ENCODE measurements at regions not wholly inside any gene's neighbourhood (a gene's known extent, or its start where the extent isn't known, plus 50 kb on each side); places are given as distances from the start of the nearest gene placed in this dataset.
A peak's percentile ranks its signal among the peaks of the same experiment; 100 is the strongest.

GRCh38 chr17:53426505-53426904, 396.2 kb upstream of the KIF2B start:
- Histone ChIP-seq H3K4me3 (replicated peaks in 1 of 3; ENCODE audit: insufficient read depth in 1 of 3, low read depth in 2 of 3, low read length in 3 of 3) (no peak overlapping the region), H3K27me3 (ENCODE audit: control insufficient read depth in 1 of 2, insufficient read depth in 2 of 2, low read length in 2 of 2) (no peaks in the 10 kb centered on the region), H4K20me1 (ENCODE audit: insufficient read depth, low read length) (no peaks in the 10 kb centered on the region), H3K4me1 (ENCODE audit: insufficient read depth, low read length) (no peaks in the 10 kb centered on the region), H3K9me3 (ENCODE audit: low read length) (peaks cover 80% of the 10 kb centered on the region), H3K36me3 (replicated peaks in 1 of 2; ENCODE audit: control insufficient read depth in 1 of 2, insufficient read depth in 2 of 2, low read length in 2 of 2) (no peaks in the 10 kb centered on the region), H3K27ac (ENCODE audit: extremely low read length, insufficient read depth, low read length) (no peak overlapping the region), H3K9ac (ENCODE audit: insufficient read depth, low read depth, low read length) (no peak overlapping the region), H3K79me2 (ENCODE audit: insufficient read depth, low read length) (no peaks in the 10 kb centered on the region), H2AFZ (ENCODE audit: low read length) (no peak overlapping the region), H3K4me2 (ENCODE audit: low read depth, low read length) (no peak overlapping the region)
- no TSS peak for BruUV-seq (replicated peaks)
- TF ChIP-seq ZNF724P (CRISPR knock-in tag; IDR thresholded peaks at IDR 0.05; ENCODE audit: borderline replicate concordance) = no peak
- no peak for TF ChIP-seq HIVEP1 (CRISPR knock-in tag; IDR thresholded peaks at IDR 0.05)
- TF ChIP-seq REPIN1 (CRISPR knock-in tag; IDR thresholded peaks at IDR 0.05; ENCODE audit: borderline replicate concordance, low read depth) = no peak
- TF ChIP-seq NFKBIZ (CRISPR knock-in tag; IDR thresholded peaks at IDR 0.05) = no peak
- DNase-seq (ENCODE audit: low spot score) (no peak), ATAC-seq (no peak), FAIRE-seq (no peak)
- ChIA-PET POLR2A (no interaction called here), CTCF (ENCODE audit: low intra/inter-chr PET ratio, low total read pairs) (no interaction called here)
- intact Hi-C loops (cut with micrococcal nuclease; ENCODE audit: unreplicated experiment) = no loop called here
- WGBS (ENCODE audit: low lambda C conversion rate) = 12% methylated on average over 3 of the region's 3 CpGs
- in situ Hi-C loops (cut with HindIII; ENCODE audit: extremely low pct_ligation_motif_present, low pct_unique_long_range_greater_than_20kb) = no loop called here

GRCh38 chr17:53420035-53420641, 402.6 kb upstream of the KIF2B start:
- H3K4me1 ChIP-seq (ENCODE audit: insufficient read depth, low read length) = no peaks in the 10 kb centered on the region
- no peak overlapping the region for H2AFZ ChIP-seq (ENCODE audit: low read length)
- in situ Hi-C loops (cut with HindIII; ENCODE audit: extremely low pct_ligation_motif_present, low pct_unique_long_range_greater_than_20kb) = no loop called here
- H3K27ac ChIP-seq (ENCODE audit: extremely low read length, insufficient read depth, low read length) = no peak overlapping the region
- no peak overlapping the region for H3K4me2 ChIP-seq (ENCODE audit: low read depth, low read length)
- TF ChIP-seq NR2C2 (CRISPR knock-in tag; IDR thresholded peaks at IDR 0.05; ENCODE audit: borderline replicate concordance) = no peak
- no peak for TF ChIP-seq ZNF207 (IDR thresholded peaks at IDR 0.05; ENCODE audit: borderline replicate concordance)
- peak; percentile 69; the same call in 1 of the 2 replicates for TF ChIP-seq CEBPB (IDR thresholded peaks at IDR 0.05; ENCODE audit: borderline replicate concordance, low read depth, low read length)
- DNase-seq (ENCODE audit: low spot score) (no peak), ATAC-seq (no peak), FAIRE-seq (no peak)
- H3K9me3 ChIP-seq (ENCODE audit: low read length) = peaks cover 92% of the 10 kb centered on the region
- no peaks in the 10 kb centered on the region for H3K79me2 ChIP-seq (ENCODE audit: insufficient read depth, low read length)
- H3K36me3 ChIP-seq (replicated peaks in 1 of 2; ENCODE audit: control insufficient read depth in 1 of 2, insufficient read depth in 2 of 2, low read length in 2 of 2) = no peaks in the 10 kb centered on the region
- no peak overlapping the region for H3K9ac ChIP-seq (ENCODE audit: insufficient read depth, low read depth, low read length)
- intact Hi-C loops (cut with micrococcal nuclease; ENCODE audit: unreplicated experiment) = no loop called here
- no peaks in the 10 kb centered on the region for H4K20me1 ChIP-seq (ENCODE audit: insufficient read depth, low read length)
- no TSS peak for BruUV-seq (replicated peaks)
- 47% methylated on average over 4 of the region's 4 CpGs for WGBS (ENCODE audit: low lambda C conversion rate)
- no peak overlapping the region for H3K4me3 ChIP-seq (replicated peaks in 1 of 3; ENCODE audit: insufficient read depth in 1 of 3, low read depth in 2 of 3, low read length in 3 of 3)
- H3K27me3 ChIP-seq (ENCODE audit: control insufficient read depth in 1 of 2, insufficient read depth in 2 of 2, low read length in 2 of 2) = no peaks in the 10 kb centered on the region
- ChIA-PET POLR2A (no interaction called here), CTCF (ENCODE audit: low intra/inter-chr PET ratio, low total read pairs) (no interaction called here)

All from HepG2 (cell line).